Activated CD8-positive, alpha-beta T cell treated with anti-CD3 and anti-CD28 coated beads, Interleukin-2, amount 10 ng/mL, durations not matched to agents 7 days and 5 days (primary cell): ENCODE measurements at regions not wholly inside any gene's neighbourhood (a gene's known extent, or its start where the extent isn't known, plus 50 kb on each side); places are given as distances from the start of the nearest gene placed in this dataset.

ENCODE experiments used
- ATAC-seq: fragments of 150-1000 bp; cut with Tn5 transposase; one replicate; pipeline ENCODE4 v1.10.0; 2021; ENCODE audit warnings: moderate library complexity
- CTCF ChIA-PET: fragments of 350-600 bp; sonication (Branson Sonifier 250); formaldehyde crosslinking; loops from one replicate; lab custom pipeline; 2021; ENCODE audit warnings: antibody characterized with exemption; lab: Charles Lee
- POLR2A ChIA-PET: fragments of 350-600 bp; sonication (Branson Sonifier 250); formaldehyde crosslinking; loops from one replicate; lab custom pipeline; 2021; ENCODE audit warnings: antibody characterized with exemption; lab: Charles Lee
- DNase-seq: peaks from one replicate; pipeline ENCODE4 v3.0.0-alpha.2; 2020
- H3K27ac Mint-ChIP-seq: one replicate; pipeline ENCODE4 v1.8.0; 2021; ENCODE audit warnings: mild to moderate bottlenecking, mixed read lengths
- H3K27me3 Mint-ChIP-seq: one replicate; pipeline ENCODE4 v1.8.0; 2021; ENCODE audit warnings: low read depth, mixed read lengths
- H3K36me3 Mint-ChIP-seq: one replicate; pipeline ENCODE4 v1.8.0; 2021; ENCODE audit warnings: low read depth, mixed read lengths
- H3K4me1 Mint-ChIP-seq: one replicate; pipeline ENCODE4 v1.8.0; 2021; ENCODE audit warnings: low read depth, mixed read lengths
- H3K4me3 Mint-ChIP-seq: one replicate; pipeline ENCODE4 v1.8.0; 2021; ENCODE audit warnings: mild to moderate bottlenecking, mixed read lengths
- H3K9me3 Mint-ChIP-seq: one replicate; pipeline ENCODE4 v1.8.0; 2022; ENCODE audit warnings: mixed read lengths; ENCODE audit not compliant: insufficient read depth

DNA sequence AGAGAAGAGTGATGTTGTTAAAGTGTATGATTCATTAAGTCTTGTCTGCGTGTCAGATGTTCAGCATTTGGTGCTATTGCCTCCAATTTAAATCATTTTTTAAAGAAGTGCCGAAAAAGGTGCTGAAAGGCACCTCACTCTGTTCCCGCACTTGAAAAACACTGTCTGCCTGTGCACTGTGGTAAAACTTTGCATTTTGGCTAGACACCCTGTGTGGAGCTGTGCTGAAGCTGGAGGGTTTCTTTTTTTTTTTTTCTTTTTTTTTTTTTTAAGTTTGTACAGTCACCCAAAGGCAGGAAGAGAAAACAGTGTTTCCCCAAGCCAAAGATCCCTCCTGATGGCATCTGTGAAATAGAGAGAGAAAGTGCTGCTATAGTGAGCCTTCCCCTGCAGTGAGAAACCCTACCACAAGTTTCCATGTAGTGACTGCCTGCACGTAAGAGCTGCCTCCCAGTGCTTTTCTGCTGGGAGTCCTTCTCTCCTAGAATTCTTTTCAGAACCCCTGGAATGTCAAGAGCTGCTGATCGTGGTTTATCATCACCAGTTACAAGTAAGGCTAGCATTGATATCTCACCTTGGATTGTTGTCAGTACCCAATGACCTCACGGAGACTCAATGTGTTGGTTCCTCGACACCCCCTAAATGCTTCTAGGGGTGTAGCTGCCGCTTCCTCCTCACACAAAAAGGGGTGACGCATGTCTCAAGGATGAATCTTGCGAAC, 116.0 kb upstream of the SOX9 start:
- Mint-ChIP-seq H3K27me3 (no peaks in the 10 kb centered on the region), H3K36me3 (no peaks in the 10 kb centered on the region), H3K9me3 (no peaks in the 10 kb centered on the region), H3K27ac (no peak overlapping the region), H3K4me1 (no peaks in the 10 kb centered on the region), H3K4me3 (no peak overlapping the region)
- POLR2A ChIA-PET: no interaction called here
- ATAC-seq: no peak
- DNase-seq: no peak
- CTCF ChIA-PET: no interaction called here

DNA sequence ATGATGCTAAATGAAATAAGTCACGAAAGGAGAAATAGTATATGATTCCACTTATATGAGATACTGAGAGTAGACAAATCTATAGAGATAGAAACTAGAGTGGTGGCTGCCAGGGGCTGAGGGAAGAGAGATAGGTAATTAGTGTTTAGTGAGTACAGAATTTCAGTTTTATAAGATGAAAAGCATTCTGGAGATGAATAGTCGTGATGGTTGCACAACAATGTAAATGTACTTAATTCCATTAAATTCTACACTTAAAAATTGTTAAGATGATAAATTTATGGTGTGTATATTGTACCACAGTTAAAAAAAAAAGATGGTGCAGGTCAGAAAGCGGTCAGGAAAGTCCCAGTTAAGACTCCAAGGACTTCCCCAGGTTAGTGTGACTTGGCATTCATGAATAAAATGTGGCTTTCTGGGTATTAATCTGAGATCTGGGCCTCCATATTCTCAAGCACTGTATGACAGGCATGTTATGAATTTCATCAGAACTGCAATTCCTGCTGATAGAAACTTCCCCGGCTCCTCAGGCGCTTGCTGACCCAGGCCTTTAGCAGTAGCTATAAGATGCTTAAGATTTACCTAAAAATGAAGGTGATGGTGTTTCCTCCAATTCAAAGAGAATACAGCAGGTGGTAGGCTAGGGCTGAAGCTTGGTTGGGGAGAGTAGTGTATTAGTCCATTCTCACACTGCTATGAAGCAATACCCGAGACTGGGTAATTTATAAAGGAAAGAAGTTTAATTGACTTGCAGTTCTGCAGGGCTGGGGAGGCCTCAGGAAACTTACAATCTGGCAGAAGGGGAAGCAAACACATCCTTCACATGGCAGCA, 115.3 kb upstream of the SOX9 start:
- Mint-ChIP-seq H3K27me3 (no peaks in the 10 kb centered on the region), H3K4me3 (no peak overlapping the region), H3K4me1 (no peaks in the 10 kb centered on the region), H3K36me3 (no peaks in the 10 kb centered on the region), H3K27ac (no peak overlapping the region), H3K9me3 (no peaks in the 10 kb centered on the region)
- CTCF ChIA-PET: no interaction called here
- ATAC-seq (no peak), DNase-seq (no peak)
- POLR2A ChIA-PET: no interaction called here

DNA sequence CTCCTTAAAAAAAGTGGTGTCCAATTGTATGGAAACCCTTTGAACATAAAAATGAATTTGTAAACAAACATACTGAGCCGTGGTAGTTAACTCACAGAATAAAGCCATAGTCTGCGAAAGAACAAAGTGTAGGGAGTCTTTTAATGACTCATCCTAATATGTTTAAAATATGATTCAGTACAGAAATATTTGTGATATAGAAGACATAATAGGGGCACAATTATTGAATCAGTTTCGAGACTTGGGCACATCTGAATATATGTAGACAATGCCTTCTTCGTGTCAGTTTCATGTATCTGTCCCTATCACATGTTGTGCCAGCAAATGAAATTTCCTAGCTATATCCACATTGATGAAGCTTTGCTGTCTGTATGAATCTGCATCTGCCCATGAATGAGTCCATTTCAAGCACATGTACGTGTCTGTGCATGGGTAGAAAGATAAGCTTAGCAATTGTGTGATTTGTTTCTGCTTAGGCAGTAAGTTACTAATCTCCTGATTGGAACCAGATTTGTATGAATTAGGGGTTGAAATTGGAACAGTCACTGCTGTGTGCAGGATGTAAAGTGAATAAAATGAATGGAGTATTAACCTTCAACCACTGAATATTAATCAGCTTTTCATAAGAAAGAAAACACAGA, 112.5 kb upstream of the SOX9 start:
- ATAC-seq (no peak), DNase-seq (no peak)
- POLR2A ChIA-PET: no interaction called here
- no peaks in the 10 kb centered on the region for H3K4me1 Mint-ChIP-seq
- H3K27me3 Mint-ChIP-seq: no peaks in the 10 kb centered on the region
- H3K4me3 Mint-ChIP-seq: no peak overlapping the region
- no peaks in the 10 kb centered on the region for H3K9me3 Mint-ChIP-seq
- CTCF ChIA-PET: no interaction called here
- H3K27ac Mint-ChIP-seq: no peak overlapping the region
- no peaks in the 10 kb centered on the region for H3K36me3 Mint-ChIP-seq

DNA sequence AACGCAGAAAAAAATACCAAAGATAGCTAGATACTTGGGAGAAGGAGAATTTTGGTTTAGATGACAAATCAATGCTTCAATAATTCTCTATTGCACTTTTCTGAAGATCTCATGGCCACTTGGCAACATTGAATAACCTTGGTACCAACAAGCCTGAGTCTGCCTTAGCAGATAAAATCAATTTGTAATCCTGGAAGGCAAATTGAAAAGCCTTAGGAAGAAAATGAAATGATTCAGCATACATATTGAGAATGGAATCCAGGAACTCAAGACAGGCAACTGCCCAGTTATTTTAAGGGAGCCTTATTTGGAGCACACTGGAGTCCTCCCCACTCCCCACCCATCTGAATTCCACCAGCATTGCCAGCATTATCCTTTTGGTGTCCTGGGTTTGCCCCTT, 109.3 kb upstream of the SOX9 start:
- no peaks in the 10 kb centered on the region for H3K9me3 Mint-ChIP-seq
- no peak for ATAC-seq
- H3K4me1 Mint-ChIP-seq: no peaks in the 10 kb centered on the region
- no peak overlapping the region for H3K27ac Mint-ChIP-seq
- no peaks in the 10 kb centered on the region for H3K36me3 Mint-ChIP-seq
- CTCF ChIA-PET: no interaction called here
- H3K4me3 Mint-ChIP-seq: no peak overlapping the region
- DNase-seq: no peak
- H3K27me3 Mint-ChIP-seq: no peaks in the 10 kb centered on the region
- POLR2A ChIA-PET: no interaction called here

DNA sequence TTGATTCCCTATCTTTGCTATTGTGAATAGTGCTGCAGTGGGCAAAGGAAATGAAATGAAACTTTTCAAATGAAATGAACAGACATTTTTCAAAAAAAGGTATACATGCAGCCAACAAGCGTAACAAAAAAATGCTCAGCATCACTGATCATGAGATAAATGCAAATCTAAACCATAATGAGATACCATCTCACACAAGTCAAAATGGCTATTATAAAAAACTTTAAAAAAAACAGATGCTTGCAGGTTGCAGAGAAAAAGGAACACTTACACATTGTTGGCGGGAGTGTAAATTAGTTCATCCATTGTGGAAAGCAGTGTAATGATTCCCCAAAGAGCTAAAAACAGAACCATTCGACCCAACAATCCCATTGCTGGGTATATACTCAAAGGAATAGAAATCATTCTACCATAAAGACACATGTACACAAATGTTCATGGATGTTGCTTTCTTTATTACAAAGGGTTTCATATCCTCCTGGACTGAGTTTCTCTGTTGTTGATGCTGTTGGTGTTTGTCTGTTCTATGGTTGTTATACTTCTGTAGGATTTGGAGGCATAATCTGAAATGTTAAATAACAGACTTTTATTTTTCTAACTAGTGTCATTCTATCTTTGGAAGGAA, 99.3 kb upstream of the SOX9 start:
- H3K27me3 Mint-ChIP-seq: no peaks in the 10 kb centered on the region
- no peaks in the 10 kb centered on the region for H3K36me3 Mint-ChIP-seq
- ChIA-PET CTCF (no interaction called here), POLR2A (no interaction called here)
- H3K4me3 Mint-ChIP-seq: no peak overlapping the region
- H3K4me1 Mint-ChIP-seq: no peaks in the 10 kb centered on the region
- H3K27ac Mint-ChIP-seq: no peak overlapping the region
- ATAC-seq: no peak
- no peak for DNase-seq
- no peaks in the 10 kb centered on the region for H3K9me3 Mint-ChIP-seq

DNA sequence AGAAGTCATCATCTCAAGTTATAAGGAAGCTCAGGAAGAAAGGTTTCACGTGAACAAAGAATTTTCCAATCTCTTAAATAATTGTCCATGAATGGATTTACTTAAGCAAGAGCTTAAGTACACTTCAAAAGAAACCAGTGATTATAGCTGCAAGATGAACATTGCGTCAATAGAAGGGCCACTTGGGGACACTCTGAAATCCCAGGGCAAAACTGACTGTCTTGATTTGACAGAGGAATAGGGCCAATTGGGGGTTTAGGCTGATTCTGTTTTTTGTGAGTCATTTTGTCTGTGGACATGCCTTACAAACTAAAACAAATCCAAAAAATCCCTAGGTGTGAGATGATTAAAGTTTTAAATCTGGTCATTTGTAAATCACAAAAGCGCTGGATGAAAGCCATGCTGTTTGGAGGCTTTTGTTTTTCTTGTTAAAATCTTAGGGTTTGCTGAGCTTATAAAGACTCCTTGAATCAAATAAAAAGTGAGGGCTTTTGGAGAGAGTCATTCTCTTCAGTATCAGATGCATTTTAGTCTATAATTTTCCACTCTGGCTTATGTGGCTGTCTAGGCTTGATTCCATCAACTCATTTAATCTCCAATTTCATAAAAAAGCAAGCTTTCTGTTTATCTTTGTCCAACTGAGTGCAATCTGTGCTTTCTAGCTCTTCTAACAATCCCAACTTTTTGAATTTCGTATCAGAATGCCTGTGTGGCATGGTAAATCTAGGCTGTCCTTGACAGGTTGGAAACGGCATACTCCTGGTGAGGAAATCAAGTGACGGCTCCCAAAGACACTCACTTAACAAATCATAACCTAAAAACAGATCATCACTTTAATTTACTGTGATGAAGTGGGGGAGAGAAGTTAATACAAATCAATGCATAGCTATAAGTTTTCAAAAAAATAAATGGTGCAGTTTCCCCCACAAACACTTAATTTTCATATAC, 98.2 kb upstream of the SOX9 start:
- ATAC-seq: no peak
- peaks cover 2% of the 10 kb centered on the region for H3K27me3 Mint-ChIP-seq
- ChIA-PET POLR2A (no interaction called here), CTCF (interaction anchor here (1.3 kb wide), 1 partner anchor 11 kb away, joined by 4 read pairs; no protein-coding TSS in a partner anchor)
- no peak overlapping the region for H3K27ac Mint-ChIP-seq
- no peak overlapping the region for H3K4me3 Mint-ChIP-seq
- no peaks in the 10 kb centered on the region for H3K9me3 Mint-ChIP-seq
- no peaks in the 10 kb centered on the region for H3K4me1 Mint-ChIP-seq
- H3K36me3 Mint-ChIP-seq: no peaks in the 10 kb centered on the region
- DNase-seq: no peak

DNA sequence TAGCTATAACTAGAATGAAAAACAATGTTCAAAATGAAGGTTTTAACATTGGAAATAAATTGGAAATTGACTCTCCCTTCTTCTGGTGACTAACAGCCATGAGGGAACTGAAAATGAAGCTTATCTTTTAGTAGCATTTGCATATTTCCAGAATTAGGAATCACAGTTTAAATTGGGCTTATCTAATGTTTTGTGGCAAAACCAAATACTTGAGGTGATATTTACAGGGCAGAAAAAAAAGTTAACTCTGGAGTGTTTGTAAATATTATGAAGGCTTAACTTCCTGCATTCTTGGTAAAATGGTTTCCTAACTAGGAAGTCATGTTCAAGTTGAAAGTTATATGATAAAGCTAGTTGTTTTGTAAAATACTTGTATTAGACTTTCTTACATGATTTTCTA, 96.4 kb upstream of the SOX9 start:
- Mint-ChIP-seq H3K27ac (no peak overlapping the region), H3K4me1 (peaks cover under 1% of the 10 kb centered on the region), H3K9me3 (no peaks in the 10 kb centered on the region), H3K36me3 (no peaks in the 10 kb centered on the region), H3K27me3 (peaks cover 2% of the 10 kb centered on the region), H3K4me3 (no peak overlapping the region)
- ChIA-PET POLR2A (no interaction called here), CTCF (no interaction called here)
- DNase-seq (no peak), ATAC-seq (no peak)

DNA sequence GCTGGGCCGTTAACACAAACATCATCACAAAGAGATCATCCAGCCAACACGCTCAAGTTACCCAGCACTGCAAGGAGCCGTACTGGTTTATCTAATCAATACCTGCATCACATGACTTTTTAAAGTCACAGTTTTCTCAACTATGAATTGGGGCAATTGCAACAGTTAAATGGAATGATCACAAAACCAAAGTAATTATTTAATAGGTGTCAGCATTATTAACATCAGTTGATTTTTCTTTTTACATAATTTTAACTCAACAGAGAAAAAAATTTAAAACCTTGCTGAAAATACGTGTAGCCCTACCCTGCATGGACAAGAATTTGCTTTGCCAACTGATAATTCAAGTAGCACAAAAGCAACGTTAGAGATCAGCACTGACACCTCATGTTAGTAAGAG, 95.7 kb upstream of the SOX9 start:
- Mint-ChIP-seq H3K9me3 (no peaks in the 10 kb centered on the region), H3K27me3 (peaks cover 2% of the 10 kb centered on the region), H3K4me1 (peaks cover 7% of the 10 kb centered on the region), H3K36me3 (no peaks in the 10 kb centered on the region), H3K4me3 (no peak overlapping the region), H3K27ac (no peak overlapping the region)
- ChIA-PET POLR2A (no interaction called here), CTCF (no interaction called here)
- no peak for DNase-seq
- ATAC-seq: no peak

DNA sequence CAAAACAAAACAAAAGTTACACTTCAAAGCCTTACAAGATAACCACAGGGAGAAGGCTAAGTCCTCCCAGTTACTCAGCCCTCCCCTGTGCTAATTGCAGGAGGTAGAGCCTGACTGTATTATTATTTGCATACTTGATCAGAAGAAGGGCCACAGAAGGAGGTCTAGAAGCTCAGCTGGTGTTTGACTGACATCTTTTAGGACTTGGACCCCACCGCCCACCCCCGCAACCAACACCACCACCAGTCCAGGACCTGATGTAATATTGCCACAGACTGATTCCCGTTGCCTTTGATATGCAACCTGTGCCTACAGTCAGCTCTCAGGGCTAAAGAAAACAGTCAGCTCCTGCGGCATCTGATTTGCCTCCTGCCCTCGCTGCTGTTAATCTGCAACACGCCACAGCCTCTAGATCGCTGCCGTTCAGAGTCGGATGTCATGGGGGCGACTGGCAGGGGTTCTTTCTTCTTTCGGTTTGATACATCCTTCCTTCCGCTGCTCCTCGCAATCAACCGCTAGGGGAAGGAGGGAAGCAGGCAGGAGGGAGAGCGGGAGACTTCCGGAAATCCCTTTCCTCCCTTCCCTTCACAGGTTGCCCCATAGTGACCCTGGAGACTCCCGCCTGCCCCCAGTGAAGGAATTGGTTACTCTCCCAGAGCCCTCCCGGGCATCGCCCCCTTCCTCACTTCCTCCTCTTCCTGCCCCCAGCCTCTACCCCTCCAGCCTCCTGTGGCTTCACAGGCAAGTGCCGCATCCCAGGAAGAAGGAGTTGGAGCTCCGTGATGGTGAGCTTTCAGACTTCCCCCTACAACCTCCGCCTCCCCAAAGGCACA, 90.5 kb upstream of the SOX9 start:
- ATAC-seq (peak; percentile 61), DNase-seq (peak; percentile 44)
- no peaks in the 10 kb centered on the region for H3K36me3 Mint-ChIP-seq
- ChIA-PET CTCF (no interaction called here), POLR2A (no interaction called here)
- peaks cover 2% of the 10 kb centered on the region for H3K27me3 Mint-ChIP-seq
- H3K9me3 Mint-ChIP-seq: no peaks in the 10 kb centered on the region
- peaks cover 14% of the 10 kb centered on the region for H3K4me1 Mint-ChIP-seq
- peak overlapping the region; percentile 58 for H3K4me3 Mint-ChIP-seq
- H3K27ac Mint-ChIP-seq: peak overlapping the region; percentile 49

DNA sequence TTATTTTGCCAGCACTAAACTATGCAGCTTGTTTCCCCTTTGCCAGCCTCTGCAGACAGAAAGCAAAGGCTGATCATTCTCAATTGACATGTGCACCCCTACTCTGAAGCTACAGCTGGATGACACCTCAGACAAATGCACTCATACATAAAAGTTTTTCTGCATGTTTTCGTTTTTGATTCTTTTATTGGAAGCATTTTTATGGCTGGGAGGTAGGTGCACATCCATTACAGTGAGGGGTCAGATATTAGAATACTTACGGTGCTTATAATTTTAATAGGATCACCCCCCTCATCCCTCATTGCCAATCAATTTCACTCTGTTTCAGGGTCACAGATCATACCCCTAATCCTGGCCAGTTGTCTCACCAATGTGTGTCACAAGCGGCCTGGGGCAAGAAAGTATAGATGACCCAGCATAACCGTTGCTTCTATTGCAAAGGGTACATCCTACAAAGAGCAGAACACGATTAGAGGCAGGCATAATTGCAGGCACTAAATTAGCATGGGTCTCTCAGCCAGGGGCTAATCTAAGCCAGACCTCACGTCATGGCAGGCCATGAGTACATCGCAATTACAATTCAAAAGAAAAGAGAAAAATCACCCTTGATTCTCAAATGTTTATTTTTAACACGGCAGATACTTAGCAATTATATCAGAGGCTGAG, 89.5 kb upstream of the SOX9 start:
- POLR2A ChIA-PET: no interaction called here
- no peak for ATAC-seq
- peaks cover 14% of the 10 kb centered on the region for H3K4me1 Mint-ChIP-seq
- DNase-seq: no peak
- no peaks in the 10 kb centered on the region for H3K36me3 Mint-ChIP-seq
- CTCF ChIA-PET: no interaction called here
- H3K27ac Mint-ChIP-seq: no peak overlapping the region
- H3K4me3 Mint-ChIP-seq: no peak overlapping the region
- H3K27me3 Mint-ChIP-seq: peaks cover 2% of the 10 kb centered on the region
- no peaks in the 10 kb centered on the region for H3K9me3 Mint-ChIP-seq
